DMS153 (cell line): ENCODE measurements at regions not wholly inside any gene's neighbourhood (a gene's known extent, or its start where the extent isn't known, plus 50 kb on each side); places are given as distances from the start of the nearest gene placed in this dataset.
"Not testable (repeated sequence)": the region's sequence is repeated elsewhere in the genome, so short reads cannot be mapped to it uniquely, and the experiment has no call there.

Source experiments
- DNase-seq: peaks from one replicate; lab custom pipeline; 2025; lab: John Stamatoyannopoulos, UW

- DNase-seq: no peak
Measured at GRCh38 chr7:77484785-77485184, 52.3 kb upstream of the PTPN12 start.

- peak; percentile 46 for DNase-seq
Measured at GRCh38 chr7:77482015-77482414, 55.1 kb upstream of the PTPN12 start.

- DNase-seq: no peak
Measured at GRCh38 chr7:77481615-77482014, 55.5 kb upstream of the PTPN12 start.

GRCh38 chr7:77480102-77480627, 56.9 kb upstream of the PTPN12 start:
- not testable (repeated sequence) for DNase-seq

GRCh38 chr7:77479536-77480088, 57.5 kb upstream of the PTPN12 start:
- DNase-seq: peak; percentile 75

- DNase-seq: no peak
Measured at GRCh38 chr7:77476871-77477270, 60.2 kb upstream of the PTPN12 start.

- DNase-seq: no peak
Measured at GRCh38 chr7:77475181-77475580, 59.0 kb upstream of the GSAP start.

- no peak for DNase-seq
Measured at GRCh38 chr7:77474756-77475155, 58.6 kb upstream of the GSAP start.

GRCh38 chr7:77473229-77474005, 57.3 kb upstream of the GSAP start:
- DNase-seq: no peak

GRCh38 chr7:77469927-77470326, 53.8 kb upstream of the GSAP start:
- DNase-seq: no peak

GRCh38 chr7:77467408-77467807, 51.3 kb upstream of the GSAP start:
- no peak for DNase-seq

GRCh38 chr7:77466450-77466849, 50.3 kb upstream of the GSAP start:
- DNase-seq: no peak
